Adrenal gland (tissue), 9 donors: ENCODE measurements at regions not wholly inside any gene's neighbourhood (a gene's known extent, or its start where the extent isn't known, plus 50 kb on each side); places are given as distances from the start of the nearest gene placed in this dataset.

ENCODE experiments used
- DNase-seq, 7 donors: peaks; one replicate each; pipeline ENCODE4 v3.0.0-alpha.2; 2019 to 2020
- H3K27ac ChIP-seq, 5 donors: fragments of 200-600 bp; sonication (generic) in 4 of 5; 1 replicate in 3 of 5; 2 replicates in 2 of 5; pipeline versions ENCODE4 v1.5.1 to v1.8.0; 2016 to 2020; ENCODE audit warnings: mild to moderate bottlenecking in 1 of 5
- H3K27me3 ChIP-seq: fragments of 200-600 bp; 2 replicates; pipeline ENCODE4 v1.8.0; 2021
- H3K36me3 ChIP-seq, 2 donors: fragments of 200-600 bp; replicated peaks in 1 of 2; 1 replicate in 1 of 2; 2 replicates in 1 of 2; pipeline versions ENCODE4 v1.5.1 to v1.8.0; 2018 to 2022
- H3K4me1 ChIP-seq, 2 donors: fragments of 200-600 bp; replicated peaks in 1 of 2; 1 replicate in 1 of 2; 2 replicates in 1 of 2; pipeline versions ENCODE4 v1.5.1 to v1.8.0; 2018 to 2021
- H3K4me3 ChIP-seq, 4 donors: fragments of 200-600 bp; sonication (generic) in 3 of 4; one replicate each; pipeline ENCODE4 v1.5.1; 2016 to 2018
- H3K9me3 ChIP-seq, 3 donors: fragments of 200-600 bp; sonication (generic) in 1 of 3; replicated peaks in 1 of 3; 1 replicate in 2 of 3; 2 replicates in 1 of 3; pipeline versions ENCODE4 v1.5.1 to v1.8.0; 2016 to 2021
- POLR2A ChIP-seq, 2 donors: fragments of 450-650 bp; IDR thresholded peaks; one replicate each; pipeline ENCODE4 v1.6.1; 2017; ENCODE audit warnings: antibody characterized with exemption in 2 of 2, mild to moderate bottlenecking in 2 of 2, moderate library complexity in 1 of 2
- WGBS, 4 donors: extraction: QIAGEN DNeasy Blood & Tissue Kit in 2 of 4; methylation state at CpG; one replicate each; pipeline versions ENCODE4 v1.1.5 to v1.1.7; 2013 to 2017; 5-methylcytosine and 5-hydroxymethylcytosine counted together
- intact Hi-C, 2 donors: fragments of 100-400 bp; cut with DNase I; formaldehyde crosslinking; loops; one replicate each; pipeline versions ENCODE4 v1.14.1 to v1.15.0; 2022 to 2023
- TF ChIP-seq, protein P1 (sequence below), 6 experiments: fragments of 450-650 bp in 4 of 6; fragments of 200-600 bp in 2 of 6; sonication (generic) in 1 of 6; IDR thresholded peaks; 1 replicate in 5 of 6; 2 replicates in 1 of 6; pipeline versions ENCODE4 v1.5.1 to v1.8.0; 2016 to 2021; ENCODE audit warnings: antibody characterized with exemption in 6 of 6, mild to moderate bottlenecking in 2 of 6, moderate library complexity in 1 of 6
- donor health status: healthy with polysubstance abuse.
- donor health status: Bipolar disorder and iron deficiency.
- donor health status: DM: yes; HTN: yes; CAD: no.
- donor health status: DM: no; HTN: no; CAD: no.
- donor health status: DM: no; HTN: no; CAD: no.

DNA sequence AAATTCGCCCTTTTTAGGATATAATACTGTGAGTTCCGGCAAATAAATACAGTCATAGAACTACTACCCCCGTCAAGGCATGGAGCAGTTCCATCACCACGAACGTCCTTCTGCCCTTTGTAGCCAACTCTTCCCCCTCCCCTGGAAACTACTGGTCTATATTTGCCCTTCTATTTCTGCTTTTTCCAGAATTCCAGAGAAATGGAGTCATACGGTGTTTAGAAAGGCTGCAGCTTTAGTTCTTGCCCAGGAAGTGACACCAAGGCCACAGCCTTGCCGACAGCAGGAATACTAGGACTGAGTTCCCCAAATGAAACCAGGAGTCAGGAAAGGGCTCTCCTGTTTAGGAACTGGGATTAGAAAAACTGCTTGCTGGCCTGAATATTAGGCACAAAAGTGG, 291.2 kb downstream of the FAM43A start:
- no peak overlapping the region for H3K27ac ChIP-seq
- 53 to 59% (median 58%) methylated on average over 7 of the region's 7 CpGs for WGBS, 4 donors
- TF ChIP-seq, protein P1, sequence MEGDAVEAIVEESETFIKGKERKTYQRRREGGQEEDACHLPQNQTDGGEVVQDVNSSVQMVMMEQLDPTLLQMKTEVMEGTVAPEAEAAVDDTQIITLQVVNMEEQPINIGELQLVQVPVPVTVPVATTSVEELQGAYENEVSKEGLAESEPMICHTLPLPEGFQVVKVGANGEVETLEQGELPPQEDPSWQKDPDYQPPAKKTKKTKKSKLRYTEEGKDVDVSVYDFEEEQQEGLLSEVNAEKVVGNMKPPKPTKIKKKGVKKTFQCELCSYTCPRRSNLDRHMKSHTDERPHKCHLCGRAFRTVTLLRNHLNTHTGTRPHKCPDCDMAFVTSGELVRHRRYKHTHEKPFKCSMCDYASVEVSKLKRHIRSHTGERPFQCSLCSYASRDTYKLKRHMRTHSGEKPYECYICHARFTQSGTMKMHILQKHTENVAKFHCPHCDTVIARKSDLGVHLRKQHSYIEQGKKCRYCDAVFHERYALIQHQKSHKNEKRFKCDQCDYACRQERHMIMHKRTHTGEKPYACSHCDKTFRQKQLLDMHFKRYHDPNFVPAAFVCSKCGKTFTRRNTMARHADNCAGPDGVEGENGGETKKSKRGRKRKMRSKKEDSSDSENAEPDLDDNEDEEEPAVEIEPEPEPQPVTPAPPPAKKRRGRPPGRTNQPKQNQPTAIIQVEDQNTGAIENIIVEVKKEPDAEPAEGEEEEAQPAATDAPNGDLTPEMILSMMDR (IDR thresholded peaks at IDR 0.05): no peak
- no peak for TF ChIP-seq POLR2A (IDR thresholded peaks at IDR 0.05)
- H3K4me1 ChIP-seq: no peaks in the 10 kb centered on the region
- H3K4me3 ChIP-seq: no peak overlapping the region
- no peaks in the 10 kb centered on the region for H3K27me3 ChIP-seq
- intact Hi-C loops: no loop called here
- no peak for DNase-seq
- H3K9me3 ChIP-seq: no peaks in the 10 kb centered on the region
- H3K36me3 ChIP-seq: no peaks in the 10 kb centered on the region

DNA sequence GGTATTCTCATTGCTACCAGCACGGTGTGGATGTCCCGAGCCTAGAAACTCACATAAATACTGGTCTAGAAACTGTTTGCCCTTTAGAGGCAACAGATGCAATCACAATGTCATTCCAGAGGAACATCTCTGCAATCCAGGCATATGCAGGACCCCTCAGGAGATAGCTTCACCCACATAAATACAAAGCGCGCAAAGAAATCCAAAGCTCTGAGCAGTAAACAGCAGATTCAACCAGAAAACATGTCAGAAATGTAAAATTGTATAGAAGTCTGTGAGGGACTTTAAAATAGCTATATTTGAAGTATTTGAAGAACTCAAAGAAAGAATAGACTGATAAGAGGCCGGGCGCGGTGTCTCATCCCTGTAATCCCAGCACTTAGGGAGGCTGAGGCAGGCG, 291.7 kb downstream of the FAM43A start:
- Histone ChIP-seq H3K27ac (no peak overlapping the region), H3K9me3 (no peaks in the 10 kb centered on the region), H3K27me3 (no peaks in the 10 kb centered on the region), H3K4me1 (no peaks in the 10 kb centered on the region), H3K4me3 (no peak overlapping the region), H3K36me3 (no peaks in the 10 kb centered on the region)
- 93 to 98% (median 94%) methylated on average over 8 of the region's 8 CpGs for WGBS, 4 donors
- intact Hi-C loops: no loop called here
- TF ChIP-seq POLR2A (IDR thresholded peaks at IDR 0.05): no peak
- TF ChIP-seq, protein P1 (IDR thresholded peaks at IDR 0.05): no peak
- no peak for DNase-seq

DNA sequence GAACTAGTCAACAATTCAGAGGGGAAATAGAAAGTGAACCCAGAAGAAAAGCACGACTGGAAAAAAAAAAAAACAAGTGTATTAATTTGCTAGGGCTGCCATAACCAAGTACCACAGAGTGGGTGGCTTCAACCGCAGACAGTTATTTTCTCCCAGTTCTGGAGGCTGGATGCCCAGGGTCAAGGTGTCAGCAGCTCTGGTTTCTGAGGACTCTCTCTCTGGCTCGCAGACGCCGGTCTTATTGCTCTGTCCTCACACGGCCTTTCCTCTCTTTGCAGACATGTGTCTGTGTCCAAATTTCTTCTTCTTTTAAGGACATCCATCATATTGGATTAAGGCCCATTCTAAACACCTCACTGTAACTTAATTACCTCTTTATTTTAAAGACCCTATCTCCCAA, 291.8 kb downstream of the XXYLT1 start:
- 73 to 83% (median 83%) methylated on average over 6 of the region's 6 CpGs for WGBS, 4 donors
- no peaks in the 10 kb centered on the region for H3K9me3 ChIP-seq
- no peaks in the 10 kb centered on the region for H3K36me3 ChIP-seq
- intact Hi-C loops: no loop called here
- H3K4me3 ChIP-seq: no peak overlapping the region
- no peak overlapping the region for H3K27ac ChIP-seq
- TF ChIP-seq, protein P1 (IDR thresholded peaks at IDR 0.05): no peak
- no peak for TF ChIP-seq POLR2A (IDR thresholded peaks at IDR 0.05)
- no peak for DNase-seq
- H3K4me1 ChIP-seq: no peaks in the 10 kb centered on the region
- H3K27me3 ChIP-seq: no peaks in the 10 kb centered on the region

DNA sequence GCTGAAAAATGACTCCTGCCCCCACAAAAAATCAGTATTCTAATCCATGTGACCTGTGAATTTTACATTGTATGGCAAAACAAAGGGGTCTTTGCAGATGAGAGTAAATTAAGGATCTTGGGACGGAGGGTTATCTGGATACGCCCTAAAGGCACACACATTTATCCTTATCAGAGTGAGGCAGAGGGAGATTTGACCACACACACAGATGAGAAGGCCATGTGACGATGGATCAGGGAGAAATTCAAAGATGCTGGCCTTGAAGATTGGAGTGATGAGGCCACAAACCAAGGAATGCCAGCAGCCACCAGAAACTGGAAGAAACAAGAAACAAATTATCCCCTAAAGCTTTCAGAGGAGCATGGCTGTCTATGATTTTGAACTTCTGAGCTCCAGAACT, 288.5 kb downstream of the XXYLT1 start:
- Histone ChIP-seq H3K9me3 (no peaks in the 10 kb centered on the region), H3K4me1 (peaks cover 2 to 7% of the 10 kb centered on the region in 2 donors), H3K27me3 (no peaks in the 10 kb centered on the region), H3K36me3 (no peaks in the 10 kb centered on the region), H3K27ac (no peak overlapping the region), H3K4me3 (no peak overlapping the region)
- DNase-seq: no peak
- intact Hi-C loops: no loop called here
- 85 to 94% (median 92%) methylated on average over 3 of the region's 3 CpGs for WGBS, 4 donors
- TF ChIP-seq POLR2A (IDR thresholded peaks at IDR 0.05): no peak
- TF ChIP-seq, protein P1 (IDR thresholded peaks at IDR 0.05): no peak
